H9 (cell line): ENCODE measurements at regions not wholly inside any gene's neighbourhood (a gene's known extent, or its start where the extent isn't known, plus 50 kb on each side); places are given as distances from the start of the nearest gene placed in this dataset.

Source experiments
- DNase-seq: peaks from one replicate; pipeline ENCODE4 v3.0.0-alpha.2; 2017
- H2AFZ ChIP-seq: one replicate; pipeline ENCODE4 v1.6.1; 2013; ENCODE audit warnings: mild to moderate bottlenecking, low read length, control low read depth, moderate library complexity
- H2AK5ac ChIP-seq: 2 replicates; pipeline ENCODE4 v1.6.1; 2013; ENCODE audit warnings: low read length, control low read depth, mixed read lengths; ENCODE audit not compliant: insufficient read length
- H2BK120ac ChIP-seq: one replicate; pipeline ENCODE4 v1.6.1; 2013; ENCODE audit warnings: low read depth, mild to moderate bottlenecking, low read length, control low read depth, inconsistent platforms; ENCODE audit not compliant: poor library complexity, severe bottlenecking
- H2BK12ac ChIP-seq: 2 replicates; pipeline ENCODE4 v1.6.1; 2013; ENCODE audit warnings: low read length, control low read depth, mixed read lengths, low read depth; ENCODE audit not compliant: insufficient read length
- H2BK15ac ChIP-seq: 2 replicates; pipeline ENCODE4 v1.6.1; 2013; ENCODE audit warnings: low read depth, low read length, control low read depth
- H2BK20ac ChIP-seq: one replicate; pipeline ENCODE4 v1.6.1; 2013; ENCODE audit warnings: low read depth, mild to moderate bottlenecking, low read length, control low read depth, inconsistent platforms; ENCODE audit not compliant: poor library complexity, severe bottlenecking
- H2BK5ac ChIP-seq: 2 replicates; pipeline ENCODE4 v1.6.1; 2013; ENCODE audit warnings: low read length, control low read depth, mixed read lengths; ENCODE audit not compliant: insufficient read length
- H3K14ac ChIP-seq: 2 replicates; pipeline ENCODE4 v1.6.1; 2013; ENCODE audit warnings: low read length, control low read depth; ENCODE audit not compliant: insufficient read depth
- H3K18ac ChIP-seq: 2 replicates; pipeline ENCODE4 v1.6.1; 2013; ENCODE audit warnings: low read depth, mild to moderate bottlenecking, mixed read lengths, low read length, control low read depth; ENCODE audit not compliant: insufficient read length
- H3K23ac ChIP-seq: 2 replicates; pipeline ENCODE4 v1.6.1; 2013; ENCODE audit warnings: low read length, control low read depth, mixed read lengths, low read depth; ENCODE audit not compliant: insufficient read length
- H3K23me2 ChIP-seq: 2 replicates; pipeline ENCODE4 v1.6.1; 2013; ENCODE audit warnings: low read depth, mild to moderate bottlenecking, mixed read lengths, low read length, control low read depth; ENCODE audit not compliant: insufficient read length, poor library complexity, severe bottlenecking
- H3K27ac ChIP-seq: 2 replicates; pipeline ENCODE4 v1.5.1; 2013; ENCODE audit warnings: low read length, control low read depth, mixed read lengths, low read depth; ENCODE audit not compliant: insufficient read length
- H3K27me3 ChIP-seq: 2 replicates; pipeline ENCODE4 v1.6.1; 2013; ENCODE audit warnings: low read length, control low read depth, inconsistent platforms; ENCODE audit not compliant: insufficient read depth
- H3K4ac ChIP-seq: 2 replicates; pipeline ENCODE4 v1.6.1; 2013; ENCODE audit warnings: low read depth, mild to moderate bottlenecking, control low read depth, inconsistent platforms, low read length, moderate library complexity
- H3K4me1 ChIP-seq: 2 replicates; pipeline ENCODE4 v1.6.1; 2013; ENCODE audit warnings: low read length, control low read depth, inconsistent platforms; ENCODE audit not compliant: insufficient read depth
- H3K4me2 ChIP-seq: 2 replicates; pipeline ENCODE4 v1.6.1; 2013; ENCODE audit warnings: low read length, control low read depth, mixed read lengths; ENCODE audit not compliant: insufficient read length, insufficient read depth
- H3K56ac ChIP-seq: 2 replicates; pipeline ENCODE4 v1.6.1; 2013; ENCODE audit warnings: low read depth, mild to moderate bottlenecking, mixed read lengths, low read length, control low read depth; ENCODE audit not compliant: insufficient read length
- H3K79me1 ChIP-seq: 2 replicates; pipeline ENCODE4 v1.6.1; 2013; ENCODE audit warnings: low read depth, mild to moderate bottlenecking, moderate library complexity, low read length, control low read depth, inconsistent platforms; ENCODE audit not compliant: insufficient read depth, poor library complexity, severe bottlenecking
- H3K79me2 ChIP-seq: 2 replicates; pipeline ENCODE4 v1.6.1; 2013; ENCODE audit warnings: low read length, control low read depth, inconsistent platforms; ENCODE audit not compliant: insufficient read depth
- H3K9ac ChIP-seq: 2 replicates; pipeline ENCODE4 v1.6.1; 2013; ENCODE audit warnings: low read length, control low read depth, mixed read lengths; ENCODE audit not compliant: insufficient read length; ENCODE audit errors: extremely low read depth
- H3K9me3 ChIP-seq: one replicate; pipeline ENCODE4 v1.6.1; 2013; ENCODE audit warnings: low read depth, low read length, inconsistent platforms; ENCODE audit not compliant: control insufficient read depth
- H3T11ph ChIP-seq: one replicate; pipeline ENCODE4 v1.6.1; 2013; ENCODE audit warnings: mild to moderate bottlenecking, low read length, control low read depth, inconsistent platforms
- H4K20me1 ChIP-seq: one replicate; pipeline ENCODE4 v1.6.1; 2013; ENCODE audit not compliant: control insufficient read depth, insufficient read length, insufficient read depth
- H4K5ac ChIP-seq: 2 replicates; pipeline ENCODE4 v1.6.1; 2013; ENCODE audit warnings: low read depth, mild to moderate bottlenecking, mixed read lengths, low read length, control low read depth; ENCODE audit not compliant: insufficient read length
- H4K8ac ChIP-seq: replicated peaks from 2 replicates; pipeline ENCODE4 v1.6.1; 2013; ENCODE audit warnings: low read length, control low read depth, mixed read lengths, low read depth; ENCODE audit not compliant: insufficient read length
- H4K91ac ChIP-seq: 2 replicates; pipeline ENCODE4 v1.6.1; 2013; ENCODE audit warnings: low read depth, mild to moderate bottlenecking, moderate library complexity, mixed read lengths, low read length, control low read depth; ENCODE audit not compliant: insufficient read length
- H3K27ac Mint-ChIP-seq, 3 experiments: 2 replicates in 2 of 3; 3 replicates in 1 of 3; pipeline ENCODE4 v1.8.0; 2020 to 2021; ENCODE audit warnings: mixed read lengths in 3 of 3, mild to moderate bottlenecking in 1 of 3, moderate library complexity in 1 of 3
- H3K27me3 Mint-ChIP-seq: 2 replicates; pipeline ENCODE4 v1.8.0; 2021; ENCODE audit warnings: low read depth, mild to moderate bottlenecking, moderate library complexity, mixed read lengths
- H3K36me3 Mint-ChIP-seq, 3 experiments: 2 replicates in 2 of 3; 3 replicates in 1 of 3; pipeline ENCODE4 v1.8.0; 2020 to 2021; ENCODE audit warnings: low read depth in 3 of 3, mixed read lengths in 3 of 3; ENCODE audit not compliant: insufficient read depth in 1 of 3
- H3K4me1 Mint-ChIP-seq, 2 experiments: 2 replicates each; pipeline ENCODE4 v1.8.0; 2020; ENCODE audit warnings: mixed read lengths in 2 of 2
- H3K4me3 Mint-ChIP-seq, 2 experiments: 2 replicates in 1 of 2; 3 replicates in 1 of 2; pipeline ENCODE4 v1.8.0; 2020 to 2021; ENCODE audit warnings: mild to moderate bottlenecking in 2 of 2, mixed read lengths in 2 of 2, moderate library complexity in 1 of 2
- H3K9me3 Mint-ChIP-seq, 2 experiments: 2 replicates in 1 of 2; 3 replicates in 1 of 2; pipeline ENCODE4 v1.8.0; 2020; ENCODE audit warnings: mild to moderate bottlenecking in 2 of 2, mixed read lengths in 2 of 2, moderate library complexity in 1 of 2
- TF ChIP-seq, protein P1 (sequence below): fragments of 200-600 bp; sonication (generic); conservative IDR thresholded peaks from 3 replicates; pipeline ENCODE4 v1.8.0; 2021; ENCODE audit warnings: antibody characterized with exemption, mild to moderate bottlenecking

DNA sequence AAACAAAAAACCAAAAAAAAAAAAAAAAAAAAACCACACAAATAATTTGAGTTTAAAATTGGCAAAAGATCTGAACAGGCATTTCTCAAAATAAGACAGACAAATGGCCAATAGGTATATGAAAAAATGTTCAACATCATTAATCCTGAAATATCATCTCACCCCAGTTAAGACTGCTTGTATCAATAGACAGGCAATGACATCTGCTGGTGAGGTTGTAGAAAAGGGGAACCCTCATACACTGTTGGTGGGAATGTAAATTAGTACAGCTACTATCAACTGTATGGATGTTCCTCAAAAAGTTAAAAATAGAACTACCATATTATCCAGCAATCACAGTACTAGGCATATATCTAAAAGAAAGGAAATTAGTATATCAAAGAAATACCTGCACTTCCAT is 523.1 kb downstream of the XIRP2 start:
- Histone ChIP-seq H2AFZ (no peak overlapping the region), H3K14ac (no peak overlapping the region), H3K27ac (no peak overlapping the region), H3T11ph (no peak overlapping the region), H2BK12ac (no peak overlapping the region), H3K56ac (no peak overlapping the region), H3K18ac (no peak overlapping the region), H4K20me1 (no peaks in the 10 kb centered on the region), H3K23ac (no peak overlapping the region), H4K91ac (no peak overlapping the region), H3K9ac (no peak overlapping the region), H3K4me2 (no peak overlapping the region), H2BK15ac (no peak overlapping the region), H3K27me3 (no peaks in the 10 kb centered on the region), H3K4me1 (no peaks in the 10 kb centered on the region), H4K8ac (no peak overlapping the region), H2BK20ac (no peak overlapping the region), H2BK120ac (no peak overlapping the region), H3K9me3 (peaks cover 5% of the 10 kb centered on the region), H2BK5ac (no peak overlapping the region), H3K79me2 (no peaks in the 10 kb centered on the region), H3K79me1 (no peaks in the 10 kb centered on the region), H2AK5ac (no peak overlapping the region), H3K4ac (no peak overlapping the region), H3K23me2 (no peaks in the 10 kb centered on the region), H4K5ac (no peak overlapping the region)
- no peak for DNase-seq
- Mint-ChIP-seq H3K4me3 (no peak overlapping the region), H3K36me3 (peaks cover 54 to 74% (median 59%) of the 10 kb centered on the region in 3 experiments), H3K27me3 (no peaks in the 10 kb centered on the region), H3K9me3 (peaks cover 46 to 69% of the 10 kb centered on the region in 2 experiments), H3K4me1 (peaks cover 12% of the 10 kb centered on the region in 2 experiments), H3K27ac (no peak overlapping the region)
- TF ChIP-seq, protein P1, sequence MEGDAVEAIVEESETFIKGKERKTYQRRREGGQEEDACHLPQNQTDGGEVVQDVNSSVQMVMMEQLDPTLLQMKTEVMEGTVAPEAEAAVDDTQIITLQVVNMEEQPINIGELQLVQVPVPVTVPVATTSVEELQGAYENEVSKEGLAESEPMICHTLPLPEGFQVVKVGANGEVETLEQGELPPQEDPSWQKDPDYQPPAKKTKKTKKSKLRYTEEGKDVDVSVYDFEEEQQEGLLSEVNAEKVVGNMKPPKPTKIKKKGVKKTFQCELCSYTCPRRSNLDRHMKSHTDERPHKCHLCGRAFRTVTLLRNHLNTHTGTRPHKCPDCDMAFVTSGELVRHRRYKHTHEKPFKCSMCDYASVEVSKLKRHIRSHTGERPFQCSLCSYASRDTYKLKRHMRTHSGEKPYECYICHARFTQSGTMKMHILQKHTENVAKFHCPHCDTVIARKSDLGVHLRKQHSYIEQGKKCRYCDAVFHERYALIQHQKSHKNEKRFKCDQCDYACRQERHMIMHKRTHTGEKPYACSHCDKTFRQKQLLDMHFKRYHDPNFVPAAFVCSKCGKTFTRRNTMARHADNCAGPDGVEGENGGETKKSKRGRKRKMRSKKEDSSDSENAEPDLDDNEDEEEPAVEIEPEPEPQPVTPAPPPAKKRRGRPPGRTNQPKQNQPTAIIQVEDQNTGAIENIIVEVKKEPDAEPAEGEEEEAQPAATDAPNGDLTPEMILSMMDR: no peak; the same call in 2 of the 3 replicates
